ENCODE measurements at regions not wholly inside any gene's neighbourhood (a gene's known extent, or its start where the extent isn't known, plus 50 kb on each side); places are given as distances from the start of the nearest gene placed in this dataset.

- no peak overlapping the region for H3K4me3 ChIP-seq
- no peak for DNase-seq (ENCODE audit: low spot score in 2 of 2)
These were observed 59.7 kb upstream of the CLDN14 start for GRCh38 chr21:36539434-36540150.

GRCh38 chr21:36540700-36541099 is 60.8 kb upstream of the CLDN14 start:
- Histone ChIP-seq H3K4me1 (no peaks in the 10 kb centered on the region), H3K9me3 (no peaks in the 10 kb centered on the region), H3K4me3 (no peak overlapping the region), H3K27me3 (peaks cover 0 to 15% of the 10 kb centered on the region in 2 donors), H3K27ac (no peak overlapping the region), H3K36me3 (no peaks in the 10 kb centered on the region)
- no peak for TF ChIP-seq POLR2A (IDR thresholded peaks at IDR 0.05)
- TF ChIP-seq POLR2AphosphoS5 (IDR thresholded peaks at IDR 0.05): no peak
- TF ChIP-seq CTCF (IDR thresholded peaks at IDR 0.05): no peak
- intact Hi-C loops (cut with DNase I; ENCODE audit: low total_unique reads): no loop called here
- no peak for DNase-seq (ENCODE audit: low spot score in 2 of 2)

More at GRCh38 chr21:36539434-36540150, 59.7 kb upstream of the CLDN14 start:
- no peak overlapping the region for H3K27ac ChIP-seq
- intact Hi-C loops (cut with DNase I; ENCODE audit: low total_unique reads): no loop called here
- H3K9me3 ChIP-seq: no peaks in the 10 kb centered on the region
- no peaks in the 10 kb centered on the region for H3K4me1 ChIP-seq
- TF ChIP-seq CTCF (IDR thresholded peaks at IDR 0.05) (no peak), POLR2AphosphoS5 (IDR thresholded peaks at IDR 0.05) (no peak), POLR2A (IDR thresholded peaks at IDR 0.05) (no peak)
- no peaks in the 10 kb centered on the region for H3K36me3 ChIP-seq
- peaks cover 0 to 15% of the 10 kb centered on the region in 2 donors for H3K27me3 ChIP-seq

- no peaks in the 10 kb centered on the region for H3K9me3 ChIP-seq
- H3K27ac ChIP-seq: no peak overlapping the region
- H3K4me3 ChIP-seq: no peak overlapping the region
- H3K36me3 ChIP-seq: no peaks in the 10 kb centered on the region
- no peak for DNase-seq (ENCODE audit: low spot score in 2 of 2)
- intact Hi-C loops (cut with DNase I; ENCODE audit: low total_unique reads): no loop called here
- no peak for TF ChIP-seq POLR2AphosphoS5 (IDR thresholded peaks at IDR 0.05)
- TF ChIP-seq POLR2A (IDR thresholded peaks at IDR 0.05): no peak
- no peak for TF ChIP-seq CTCF (IDR thresholded peaks at IDR 0.05)
- peaks cover 0 to 15% of the 10 kb centered on the region in 2 donors for H3K27me3 ChIP-seq
- H3K4me1 ChIP-seq: no peaks in the 10 kb centered on the region
These were observed 61.8 kb upstream of the CLDN14 start for GRCh38 chr21:36541721-36542139.

- H3K4me1 ChIP-seq: no peaks in the 10 kb centered on the region
- H3K27ac ChIP-seq: no peak overlapping the region
- intact Hi-C loops (cut with DNase I; ENCODE audit: low total_unique reads): no loop called here
- H3K4me3 ChIP-seq: peak overlapping the region in 2 of 3 donors; percentile 13 to 30
- no peak for DNase-seq (ENCODE audit: low spot score in 2 of 2)
- peaks cover 0 to 15% of the 10 kb centered on the region in 2 donors for H3K27me3 ChIP-seq
- no peaks in the 10 kb centered on the region for H3K36me3 ChIP-seq
- TF ChIP-seq POLR2A (IDR thresholded peaks at IDR 0.05) (no peak), CTCF (IDR thresholded peaks at IDR 0.05) (peak in 2 of 3 donors; percentile 18 to 23), POLR2AphosphoS5 (IDR thresholded peaks at IDR 0.05) (no peak)
- no peaks in the 10 kb centered on the region for H3K9me3 ChIP-seq
These were observed 62.6 kb upstream of the CLDN14 start for GRCh38 chr21:36542312-36543101.

GRCh38 chr21:36543924-36544323 is 64.0 kb upstream of the CLDN14 start:
- no peak overlapping the region for H3K4me3 ChIP-seq
- H3K9me3 ChIP-seq: no peaks in the 10 kb centered on the region
- TF ChIP-seq POLR2A (IDR thresholded peaks at IDR 0.05) (no peak), CTCF (IDR thresholded peaks at IDR 0.05) (no peak), POLR2AphosphoS5 (IDR thresholded peaks at IDR 0.05) (no peak)
- H3K4me1 ChIP-seq: no peaks in the 10 kb centered on the region
- H3K27me3 ChIP-seq: peaks cover 0 to 15% of the 10 kb centered on the region in 2 donors
- intact Hi-C loops (cut with DNase I; ENCODE audit: low total_unique reads): no loop called here
- no peak overlapping the region for H3K27ac ChIP-seq
- H3K36me3 ChIP-seq: no peaks in the 10 kb centered on the region
- DNase-seq (ENCODE audit: low spot score in 2 of 2): no peak
